AG04449 (cell line): ENCODE measurements at regions not wholly inside any gene's neighbourhood (a gene's known extent, or its start where the extent isn't known, plus 50 kb on each side); places are given as distances from the start of the nearest gene placed in this dataset.

Experiments
- CTCF ChIA-PET: fragments of 350-600 bp; formaldehyde crosslinking; extraction: SDS; loops from one replicate; lab custom pipeline; 2021; ENCODE audit warnings: antibody characterized with exemption; lab: Yijun Ruan, JAX
- POLR2A ChIA-PET: fragments of 400-600, 350-600 bp; formaldehyde crosslinking; extraction: SDS; loops from one replicate; lab custom pipeline; 2020; ENCODE audit warnings: antibody characterized with exemption, inconsistent platforms; lab: Yijun Ruan, JAX
- DNase-seq: peaks from one replicate; pipeline ENCODE4 v3.0.0-alpha.2; 2010; ENCODE audit warnings: low read depth, low spot score
- H3K4me3 ChIP-seq: 2 replicates; pipeline ENCODE4 v1.5.1; 2011; ENCODE audit warnings: low read depth, mild to moderate bottlenecking, control low read depth, low read length
- TF ChIP-seq, protein P1 (sequence below): IDR thresholded peaks from one replicate; pipeline ENCODE4 v1.5.1; 2011; ENCODE audit warnings: mild to moderate bottlenecking, moderate library complexity, low read length, control low read depth, inconsistent platforms; ENCODE audit not compliant: insufficient read depth; ENCODE audit errors: missing control alignments

DNA sequence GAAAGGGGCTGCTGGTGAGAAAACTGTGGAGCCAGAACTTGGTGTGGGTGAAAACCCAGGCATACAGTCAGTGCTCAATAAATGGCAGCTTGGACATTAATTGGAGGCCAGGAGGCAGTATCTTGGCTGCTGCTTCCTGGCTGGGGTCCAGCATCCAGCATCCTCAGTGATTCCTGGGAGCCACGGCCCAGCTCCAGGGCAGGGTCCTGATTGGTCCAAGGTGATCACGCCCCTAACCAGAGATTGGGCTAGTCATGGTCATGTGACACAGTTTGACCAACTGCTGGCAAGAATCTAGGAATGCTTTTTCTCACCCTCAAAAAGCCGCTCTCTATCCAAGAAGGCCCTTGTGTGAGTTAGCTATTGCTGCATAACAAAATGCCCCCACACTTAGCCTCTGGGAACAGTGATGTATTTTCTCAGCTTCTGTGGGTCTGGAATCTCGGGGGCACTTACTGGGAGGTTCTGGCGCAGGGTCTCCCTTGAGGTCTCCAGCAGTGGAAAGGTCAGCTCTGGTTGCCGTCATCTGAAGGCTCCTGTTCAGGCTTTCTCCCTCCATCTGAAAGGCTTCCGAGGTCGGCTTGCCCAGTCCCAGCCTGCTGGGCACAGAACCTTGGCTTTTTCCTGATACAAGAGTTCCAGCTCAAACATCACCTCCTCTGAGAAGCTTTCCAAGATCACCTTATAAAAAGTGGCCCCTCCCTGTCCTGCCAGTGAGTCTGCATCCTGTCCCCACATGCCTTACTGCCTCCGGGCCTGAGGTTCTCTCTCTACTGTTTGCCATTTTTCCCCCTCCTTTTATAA is 119.2 kb upstream of the NCOR2 start:
- DNase-seq: no peak
- ChIA-PET CTCF (interaction anchor here (1.3 to 2.9 kb wide), 5 partner anchors 10 to 80 kb away, joined by 3 to 8 read pairs (median 5); no protein-coding TSS in a partner anchor), POLR2A (no interaction called here)
- no peak overlapping the region for H3K4me3 ChIP-seq
- TF ChIP-seq, protein P1, sequence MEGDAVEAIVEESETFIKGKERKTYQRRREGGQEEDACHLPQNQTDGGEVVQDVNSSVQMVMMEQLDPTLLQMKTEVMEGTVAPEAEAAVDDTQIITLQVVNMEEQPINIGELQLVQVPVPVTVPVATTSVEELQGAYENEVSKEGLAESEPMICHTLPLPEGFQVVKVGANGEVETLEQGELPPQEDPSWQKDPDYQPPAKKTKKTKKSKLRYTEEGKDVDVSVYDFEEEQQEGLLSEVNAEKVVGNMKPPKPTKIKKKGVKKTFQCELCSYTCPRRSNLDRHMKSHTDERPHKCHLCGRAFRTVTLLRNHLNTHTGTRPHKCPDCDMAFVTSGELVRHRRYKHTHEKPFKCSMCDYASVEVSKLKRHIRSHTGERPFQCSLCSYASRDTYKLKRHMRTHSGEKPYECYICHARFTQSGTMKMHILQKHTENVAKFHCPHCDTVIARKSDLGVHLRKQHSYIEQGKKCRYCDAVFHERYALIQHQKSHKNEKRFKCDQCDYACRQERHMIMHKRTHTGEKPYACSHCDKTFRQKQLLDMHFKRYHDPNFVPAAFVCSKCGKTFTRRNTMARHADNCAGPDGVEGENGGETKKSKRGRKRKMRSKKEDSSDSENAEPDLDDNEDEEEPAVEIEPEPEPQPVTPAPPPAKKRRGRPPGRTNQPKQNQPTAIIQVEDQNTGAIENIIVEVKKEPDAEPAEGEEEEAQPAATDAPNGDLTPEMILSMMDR: no peak

DNA sequence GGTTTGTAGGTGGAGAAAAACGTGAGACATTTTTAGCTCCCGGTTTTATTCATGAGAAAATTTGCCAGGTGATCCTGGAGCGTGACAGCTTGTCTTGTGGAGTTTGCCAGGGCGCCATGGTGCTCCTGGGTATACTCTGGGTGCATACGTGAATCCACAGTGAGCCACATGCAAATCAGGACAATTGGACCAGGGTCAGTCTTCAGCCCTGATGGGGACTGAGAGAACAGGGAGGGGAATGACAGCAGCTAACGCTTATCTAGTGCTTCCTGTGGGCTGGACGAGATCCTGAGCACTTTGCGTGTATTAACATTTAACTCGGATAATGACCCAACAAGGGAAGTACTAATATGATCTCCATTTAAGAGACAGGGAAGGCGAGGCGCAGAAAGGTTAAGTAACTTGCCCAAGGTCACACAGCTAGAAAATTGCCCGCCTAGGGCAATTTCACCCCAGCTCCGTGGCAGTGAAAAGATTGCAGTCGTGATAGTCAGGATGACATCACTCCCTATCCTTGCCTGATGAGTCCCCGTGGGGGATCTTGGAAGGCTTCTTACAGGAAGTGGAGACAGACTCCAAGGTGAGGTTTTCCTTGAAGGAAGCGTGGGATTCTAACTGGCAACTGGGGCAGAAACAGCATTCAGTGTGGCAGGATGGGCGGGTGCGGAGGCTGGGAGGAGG is 118.4 kb upstream of the NCOR2 start:
- CTCF ChIA-PET: interaction anchor here (1.1 to 2.9 kb wide), 8 partner anchors 10 to 116 kb away, joined by 3 to 8 read pairs (median 4); no protein-coding TSS in a partner anchor

DNA sequence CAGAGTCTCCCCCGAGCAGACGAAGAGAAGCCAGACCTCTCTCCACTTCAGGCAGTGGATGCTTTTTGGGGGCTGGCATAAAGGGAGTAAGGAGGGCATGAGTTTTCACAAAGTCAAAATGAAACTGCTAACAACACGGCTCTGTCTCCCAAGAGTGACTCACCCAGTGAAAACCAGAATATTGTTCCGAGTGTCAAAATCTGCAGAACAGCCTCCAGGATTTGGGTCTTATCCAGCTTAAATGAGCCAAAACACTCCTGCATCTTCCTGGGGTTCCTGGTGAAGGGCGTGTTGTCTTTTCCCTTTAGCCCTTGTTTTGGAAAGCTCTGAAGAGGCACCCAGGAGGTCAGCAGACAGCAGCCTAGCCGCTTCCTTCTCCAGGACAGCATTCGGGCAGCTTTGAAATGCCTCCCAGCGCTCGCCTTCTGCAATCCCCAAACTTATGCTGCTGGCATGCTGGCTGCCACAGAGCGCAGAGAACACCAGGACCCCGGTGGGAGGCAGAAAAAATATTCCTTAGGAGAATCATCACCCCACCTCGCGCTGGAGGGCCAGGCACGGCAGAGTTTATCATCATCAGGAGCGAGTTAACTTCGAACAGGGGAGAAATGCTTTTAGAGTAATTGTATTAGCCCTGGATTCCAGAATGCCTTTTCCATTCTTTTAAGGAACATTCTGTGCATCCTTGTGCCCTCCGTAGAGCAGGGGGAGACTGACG is 117.7 kb upstream of the NCOR2 start:
- ChIA-PET POLR2A (interaction anchor here (0.6 kb wide), 1 partner anchor 87 kb away, joined by 4 read pairs; no protein-coding TSS in a partner anchor), CTCF (interaction anchor here (0.8 to 2.9 kb wide), 8 partner anchors 9 to 115 kb away, joined by 3 to 8 read pairs (median 4); no protein-coding TSS in a partner anchor)
- DNase-seq: no peak
- peak overlapping the region; percentile 50 for H3K4me3 ChIP-seq
- TF ChIP-seq, protein P1: no peak

More for the DNA sequence above, 118.4 kb upstream of the NCOR2 start:
- POLR2A ChIA-PET: no interaction called here
- TF ChIP-seq, protein P1: no peak
- H3K4me3 ChIP-seq: peak overlapping the region; percentile 50
- no peak for DNase-seq

DNA sequence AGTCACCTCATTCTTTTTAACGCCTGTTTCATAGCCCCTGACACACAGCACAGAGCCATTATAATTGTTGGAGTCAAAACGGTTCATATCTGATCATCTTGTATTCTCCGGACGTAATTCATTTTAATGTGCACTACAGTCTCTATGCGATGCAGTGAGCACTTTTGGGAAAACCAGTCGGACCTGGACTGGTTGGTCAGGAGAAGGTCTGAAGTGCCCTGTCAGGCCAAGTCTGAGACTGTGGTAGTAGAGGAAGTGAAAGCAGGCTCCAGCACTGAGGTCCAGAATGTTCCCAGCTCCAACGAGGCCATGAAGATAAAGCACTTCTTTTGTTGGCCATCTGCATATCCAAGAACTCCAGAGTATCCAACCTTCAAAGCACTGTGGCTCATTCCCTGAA is 117.1 kb upstream of the NCOR2 start:
- ChIA-PET CTCF (interaction anchor here (0.8 to 2.9 kb wide), 6 partner anchors 9 to 115 kb away, joined by 3 to 8 read pairs (median 4); no protein-coding TSS in a partner anchor), POLR2A (interaction anchor here (0.6 kb wide), 1 partner anchor 86 kb away, joined by 4 read pairs; no protein-coding TSS in a partner anchor)
- DNase-seq: no peak
- H3K4me3 ChIP-seq: peak overlapping the region; percentile 50
- TF ChIP-seq, protein P1: no peak

DNA sequence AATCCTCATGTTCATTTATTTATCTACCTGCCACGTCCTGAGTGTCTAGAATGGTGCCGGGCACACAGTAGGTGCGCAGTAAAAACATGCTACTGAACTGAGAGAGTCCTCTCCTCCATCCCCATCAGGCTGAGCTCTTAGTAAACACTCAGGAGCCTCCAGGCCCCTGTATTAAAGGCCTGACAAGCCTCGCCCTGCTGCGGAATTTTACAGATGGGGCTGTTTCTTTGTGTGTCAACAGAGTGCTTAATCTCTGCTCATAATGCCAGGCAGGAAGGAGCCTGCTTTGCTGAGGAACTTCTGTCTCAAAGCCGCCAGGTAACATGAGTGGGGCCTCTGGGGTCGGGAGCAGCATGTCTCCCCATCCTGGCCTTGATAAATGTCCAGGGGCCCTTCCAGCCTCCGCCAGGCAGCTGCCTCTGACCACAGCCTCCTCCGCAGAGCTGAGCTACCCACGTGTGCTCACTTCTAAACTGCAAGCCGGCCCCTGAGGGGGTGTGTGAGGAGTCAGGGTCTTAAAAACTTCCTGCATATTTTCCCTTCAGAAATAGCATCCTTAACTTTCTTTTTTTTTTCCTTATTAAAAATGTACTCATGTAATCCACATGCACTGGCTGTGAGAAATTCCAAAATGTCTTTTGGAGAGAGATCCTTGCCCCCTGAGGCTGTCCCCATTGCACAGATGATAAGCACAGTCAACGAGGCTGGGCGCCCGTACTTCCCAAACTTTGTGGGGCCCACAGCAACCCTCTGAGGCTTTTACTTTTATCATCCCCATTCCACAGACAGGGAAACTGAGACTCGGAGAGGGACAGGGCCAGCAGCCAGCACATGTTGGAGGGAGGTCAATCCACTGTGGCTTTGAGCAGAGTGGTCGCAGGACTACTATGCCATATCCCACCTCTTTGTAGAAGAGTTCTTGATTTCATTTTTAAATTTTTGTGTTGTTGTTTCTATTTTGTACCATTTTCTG is 116.0 kb upstream of the NCOR2 start:
- TF ChIP-seq, protein P1: no peak
- no peak for DNase-seq
- CTCF ChIA-PET: interaction anchor here (1.0 kb wide), 1 partner anchor 37 kb away, joined by 3 read pairs; no protein-coding TSS in a partner anchor
- H3K4me3 ChIP-seq: no peak overlapping the region
- POLR2A ChIA-PET: interaction anchor here (0.6 kb wide), 1 partner anchor 16 kb away, joined by 3 read pairs; no protein-coding TSS in a partner anchor
